HG03066 (cell line): ENCODE measurements at regions not wholly inside any gene's neighbourhood (a gene's known extent, or its start where the extent isn't known, plus 50 kb on each side); places are given as distances from the start of the nearest gene placed in this dataset.

Experiments
- ATAC-seq: cut with Tn5 transposase; IDR thresholded peaks from one replicate; pipeline ENCODE4 v1.9.1; 2021; ENCODE audit warnings: low read depth; ENCODE audit not compliant: unreplicated experiment

DNA sequence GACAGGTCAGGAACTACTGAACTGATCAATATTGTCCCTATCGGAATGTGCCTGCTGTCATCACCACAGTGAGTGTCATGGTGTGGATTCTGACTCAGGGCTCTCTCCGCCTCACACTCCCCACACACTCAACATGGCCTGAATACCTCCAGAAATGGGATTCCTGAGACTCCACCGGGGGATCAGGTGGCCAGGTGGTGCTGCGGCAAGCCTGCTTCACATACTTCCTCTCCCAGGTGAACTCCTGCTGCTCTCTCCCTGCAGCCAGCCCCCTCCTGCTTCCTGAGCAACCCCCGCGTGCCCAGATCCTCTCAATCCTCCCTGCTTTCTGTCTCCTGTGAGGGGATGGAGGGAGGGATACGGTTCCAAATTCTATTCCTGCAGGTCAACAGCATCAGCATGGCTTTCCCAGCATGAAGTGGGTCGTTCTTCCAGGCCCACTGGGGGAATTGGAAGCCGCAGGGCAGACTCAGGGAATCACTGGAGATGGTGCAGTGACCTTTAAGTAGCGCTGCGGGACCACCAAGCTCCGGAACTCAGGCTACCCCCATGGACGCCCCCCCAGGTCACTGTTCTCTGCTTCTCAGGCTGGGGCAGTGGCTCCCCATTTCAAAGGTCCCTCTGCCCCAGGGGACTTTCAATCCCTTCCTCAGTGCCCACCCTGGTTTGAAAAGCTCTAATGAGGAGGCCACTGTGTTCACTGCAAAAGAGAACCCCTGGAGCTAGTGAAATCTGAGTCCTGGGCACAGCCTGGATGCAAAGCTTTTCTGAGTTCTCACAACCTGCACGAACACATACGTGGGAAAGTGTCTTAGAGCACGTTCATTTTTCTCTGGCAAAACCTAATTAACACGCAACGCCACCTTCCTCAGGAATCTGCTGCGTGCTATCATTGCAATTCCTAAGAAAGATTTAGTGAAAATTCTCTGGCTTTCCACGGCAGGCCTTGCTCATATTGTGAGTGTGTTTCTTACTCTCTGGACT is 168.4 kb downstream of the ZFP36L2 start:
- ATAC-seq = no peak

DNA sequence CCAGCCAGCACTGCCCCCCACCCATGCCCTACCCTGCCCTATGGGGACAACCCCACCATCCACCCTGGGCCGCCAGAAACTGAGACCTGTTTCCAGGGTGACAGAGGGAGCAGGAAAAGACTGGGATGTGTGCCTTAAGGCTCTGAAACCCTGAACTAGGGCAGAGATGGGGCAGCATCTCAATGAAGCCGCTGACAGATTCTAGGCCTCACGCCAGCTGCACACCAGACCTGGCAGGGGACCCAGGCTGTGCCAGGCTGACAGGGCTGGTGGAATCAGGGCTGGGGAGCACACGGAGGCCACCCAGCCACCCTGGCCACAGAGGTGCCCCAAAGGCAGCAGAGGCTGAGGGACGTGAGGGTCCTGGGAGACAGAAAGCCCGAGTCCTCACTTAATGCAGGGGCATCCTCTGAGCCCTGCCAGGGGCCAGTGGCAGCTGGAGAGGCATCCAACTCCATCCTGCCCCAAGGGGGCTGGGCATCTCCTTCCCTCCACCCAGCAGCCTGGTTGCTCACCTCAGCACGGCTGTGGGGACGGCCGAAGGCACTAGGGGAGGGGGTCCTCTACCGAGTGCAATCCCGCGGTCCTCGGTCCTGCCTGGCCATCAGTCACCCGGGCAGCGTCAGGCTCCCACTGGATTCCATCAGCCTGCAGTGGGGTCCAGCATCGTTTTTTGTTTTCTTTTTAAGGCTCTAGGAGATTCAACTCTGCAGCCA is 169.2 kb downstream of the ZFP36L2 start:
- no peak for ATAC-seq

DNA sequence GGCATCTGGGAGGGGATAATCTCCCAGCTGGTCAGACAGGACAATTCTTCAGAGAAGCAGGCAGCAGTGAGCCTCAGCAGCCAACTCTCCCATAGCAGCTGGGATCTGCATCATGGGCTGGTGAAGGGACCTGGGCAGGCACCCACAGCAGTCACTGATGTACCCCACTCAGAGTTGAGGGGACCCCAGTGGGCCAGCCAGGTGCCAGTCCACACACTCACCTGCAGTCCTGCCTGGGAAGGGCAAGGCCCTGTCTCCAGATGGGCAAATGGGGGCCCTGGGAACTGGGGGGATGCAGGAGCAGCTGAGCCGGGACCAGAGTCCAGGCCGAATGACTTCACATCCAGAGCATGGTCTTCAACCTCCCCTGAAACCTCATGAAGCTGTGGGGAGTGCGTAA is 170.4 kb downstream of the ZFP36L2 start:
- no peak for ATAC-seq

- no peak for ATAC-seq
Observed at GRCh38 chr2:43055086-43055912, 171.1 kb downstream of the ZFP36L2 start.

DNA sequence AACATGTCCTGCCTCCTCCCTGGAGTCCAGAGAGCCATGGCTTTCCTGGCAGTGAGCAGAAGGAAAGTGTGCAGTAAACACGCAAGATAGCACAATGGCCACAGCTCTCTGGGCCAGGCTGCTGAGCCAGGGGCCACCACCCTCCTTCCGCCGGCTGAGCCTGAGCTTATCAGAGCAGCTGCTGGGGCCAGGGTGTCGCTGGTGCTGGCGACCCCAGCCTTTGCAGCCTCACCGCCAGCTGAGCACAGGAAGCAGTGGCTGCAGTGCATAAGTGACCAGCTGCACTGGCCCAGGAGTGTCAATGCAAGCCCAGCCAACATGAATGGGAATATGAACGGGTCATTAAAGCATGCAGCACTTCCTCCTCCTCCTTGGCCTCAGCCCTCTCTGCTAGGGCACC is 172.0 kb downstream of the ZFP36L2 start:
- ATAC-seq = no peak

DNA sequence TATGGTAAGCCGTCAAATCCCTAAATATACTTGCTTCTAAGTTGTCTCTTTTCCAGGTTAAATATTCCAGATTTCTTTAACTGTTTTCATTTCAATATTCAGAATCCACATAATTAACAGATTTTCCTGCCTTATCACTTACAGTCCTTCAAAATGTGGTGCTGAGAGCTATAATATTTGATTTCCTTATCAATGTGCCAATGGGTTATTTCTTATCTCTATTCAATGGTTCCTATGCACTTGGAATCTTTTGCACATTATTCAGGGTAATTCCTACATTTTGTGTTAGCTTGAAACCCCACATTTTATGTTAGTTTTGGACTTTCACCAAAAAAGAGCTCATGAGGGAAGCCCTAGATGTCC is 173.5 kb downstream of the ZFP36L2 start:
- ATAC-seq = no peak

- ATAC-seq = no peak
Observed at GRCh38 chr2:43052204-43052943, 174.0 kb downstream of the ZFP36L2 start.

GRCh38 chr2:43051338-43051737 is 175.1 kb downstream of the ZFP36L2 start:
- ATAC-seq = no peak

DNA sequence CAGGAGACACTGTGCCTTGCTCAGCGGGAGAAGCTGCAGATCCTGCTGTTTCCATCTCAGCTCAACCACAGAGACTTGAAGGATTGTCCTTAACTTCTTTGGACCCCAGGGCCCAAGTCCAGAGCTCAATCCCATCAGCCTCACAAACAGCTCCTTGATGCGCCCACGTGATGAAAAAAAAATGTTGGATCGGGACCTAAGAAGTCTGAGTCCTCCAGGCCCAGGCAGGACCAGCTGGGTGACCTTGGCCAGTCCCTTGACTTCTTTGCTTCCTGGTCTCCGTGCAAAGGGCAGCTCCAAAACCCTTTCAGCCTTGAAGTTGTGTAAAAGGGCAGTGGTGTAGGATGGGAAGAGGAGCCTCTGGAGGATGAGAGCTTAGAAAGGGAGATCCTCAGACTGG is 175.5 kb downstream of the ZFP36L2 start:
- no peak for ATAC-seq

DNA sequence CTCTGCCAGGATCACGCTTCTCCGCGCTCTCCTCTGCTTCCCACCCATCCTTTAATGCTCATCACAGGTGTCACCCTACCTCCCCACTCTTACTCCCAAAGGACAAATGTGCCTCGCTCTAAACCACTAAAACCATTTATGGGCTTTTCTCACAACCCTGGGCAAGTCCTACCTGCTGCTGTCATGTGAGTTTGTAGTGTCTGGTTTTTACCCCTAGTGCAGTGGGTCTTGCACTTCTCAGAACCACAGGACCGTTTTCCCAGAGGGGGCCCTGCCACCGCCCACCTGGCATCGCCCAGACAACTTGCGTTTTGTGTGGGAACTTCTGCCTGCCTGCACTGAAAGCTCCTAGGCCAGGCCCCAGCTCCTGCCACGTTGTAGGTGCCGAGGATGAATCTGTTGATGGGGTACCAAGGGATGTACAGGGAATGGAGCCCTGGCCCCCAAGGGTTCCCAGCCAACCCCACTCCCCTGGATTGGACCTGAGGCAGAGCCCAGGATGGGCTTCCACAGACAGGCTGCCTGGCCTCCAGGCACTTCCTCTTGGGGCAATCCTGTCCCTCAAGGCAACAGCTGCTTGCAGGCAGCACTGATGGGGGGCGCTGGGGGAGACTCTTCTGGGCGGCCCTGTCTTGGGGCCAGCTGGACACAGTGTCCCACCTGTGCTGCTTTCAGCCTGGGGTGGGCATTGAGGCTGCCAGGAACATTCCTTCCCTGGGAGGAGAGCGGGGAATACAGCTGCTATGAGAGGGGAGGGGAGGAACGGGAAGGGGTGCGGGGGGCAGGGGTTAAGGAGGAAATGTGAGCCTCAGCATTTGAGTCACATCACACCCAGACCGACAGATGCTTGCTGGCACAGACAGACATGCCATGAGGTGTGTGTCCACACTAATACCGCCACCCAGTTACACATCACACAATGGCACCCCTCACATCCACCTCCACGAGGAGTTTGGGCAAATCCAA is 176.3 kb downstream of the ZFP36L2 start:
- no peak for ATAC-seq

DNA sequence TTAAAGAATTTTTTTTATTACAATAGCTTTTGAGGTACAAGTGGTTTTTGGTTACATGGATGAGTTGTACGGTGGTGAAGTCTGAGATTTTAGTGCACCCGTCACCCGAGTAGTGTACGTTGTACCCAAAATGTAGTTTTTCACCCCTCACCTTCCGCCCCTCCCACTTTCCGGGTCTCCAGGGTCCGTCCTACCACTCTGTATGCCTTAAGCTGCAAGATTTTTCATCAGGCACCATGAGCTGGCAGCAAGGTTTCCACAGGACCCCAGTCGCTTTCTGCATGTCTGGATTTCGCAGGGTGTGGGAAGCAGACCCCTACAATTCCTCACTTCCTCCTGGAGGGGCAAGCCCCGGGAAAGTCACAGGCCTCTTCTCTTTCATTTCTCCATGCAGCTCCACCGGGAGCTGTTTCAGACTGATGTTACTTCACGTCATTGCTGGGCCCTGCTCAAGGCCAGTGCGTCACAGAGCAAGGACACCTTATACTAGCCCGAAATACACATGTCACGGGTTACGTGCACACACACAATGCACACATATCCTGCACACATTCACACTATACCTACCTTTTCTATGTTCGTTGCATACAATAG is 179.1 kb downstream of the ZFP36L2 start:
- ATAC-seq = no peak

GRCh38 chr2:43045866-43046265 is 180.5 kb downstream of the ZFP36L2 start:
- no peak for ATAC-seq

- no peak for ATAC-seq
Observed at GRCh38 chr2:43044093-43044681, 182.2 kb downstream of the ZFP36L2 start.

- no peak for ATAC-seq
Observed at GRCh38 chr2:43043553-43043870, 182.9 kb downstream of the ZFP36L2 start.

DNA sequence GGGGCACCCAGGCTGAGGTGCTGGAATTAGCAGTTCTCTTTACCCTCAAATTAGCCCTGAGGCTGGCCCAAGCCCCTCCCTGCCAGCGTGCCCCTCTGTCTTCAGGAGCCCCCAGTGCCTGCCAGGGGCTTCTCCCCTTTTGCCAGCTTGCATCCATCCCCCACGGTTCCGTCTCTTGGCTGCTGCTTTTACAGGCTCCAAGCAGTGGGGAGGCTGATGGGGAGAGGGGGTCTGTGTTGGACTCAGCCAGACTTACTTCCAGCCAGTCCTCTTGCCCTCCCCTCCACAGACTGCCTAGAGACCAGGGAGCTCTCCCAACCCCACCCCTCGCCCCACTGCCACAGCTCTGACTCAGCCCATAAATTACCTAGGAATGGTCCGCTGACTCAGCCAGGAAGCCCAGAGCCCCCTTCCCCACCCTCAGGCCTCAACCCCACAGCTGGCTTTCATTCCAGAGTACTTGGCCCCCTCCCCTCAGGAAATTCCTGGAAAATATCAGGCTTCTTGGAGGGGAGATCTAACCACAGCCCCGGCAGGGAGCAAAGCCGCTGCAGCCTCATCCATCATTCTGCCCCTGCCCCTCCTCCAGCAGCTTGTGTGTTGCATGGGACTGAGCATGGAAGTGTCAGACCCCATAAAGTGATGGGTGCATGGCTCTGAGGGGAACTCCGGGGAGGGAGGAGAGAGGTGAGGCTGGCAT is 184.6 kb downstream of the ZFP36L2 start:
- no peak for ATAC-seq

DNA sequence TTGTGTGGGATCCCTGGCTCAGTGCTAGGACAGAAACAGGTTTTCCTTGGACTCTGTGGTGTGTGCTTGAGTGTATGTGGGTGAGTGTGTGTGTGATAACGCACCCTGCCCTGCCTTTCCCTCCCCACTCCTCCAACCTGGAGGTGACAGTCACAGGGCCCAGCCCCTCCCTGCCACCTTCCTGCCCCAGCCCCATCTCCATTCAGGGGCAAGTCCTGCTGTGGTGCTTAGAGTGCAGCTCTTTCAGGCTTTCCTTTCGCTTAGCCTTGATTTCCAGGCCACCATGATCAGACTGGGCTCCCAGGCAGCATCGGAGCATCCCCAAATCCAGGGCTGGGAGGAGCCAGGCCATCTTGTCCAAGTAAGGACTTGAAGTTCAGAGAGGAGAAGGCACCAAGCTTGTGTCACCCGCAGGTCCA is 185.2 kb downstream of the ZFP36L2 start:
- ATAC-seq = no peak

GRCh38 chr2:43040084-43040854 is 186.1 kb downstream of the ZFP36L2 start:
- ATAC-seq = no peak
